Caco-2 (cell line): ENCODE measurements at regions not wholly inside any gene's neighbourhood (a gene's known extent, or its start where the extent isn't known, plus 50 kb on each side); places are given as distances from the start of the nearest gene placed in this dataset.

Source experiments
- BruUV-seq: library from RNA; stranded (reverse); fragments of 400-500 nt; replicated peaks from 2 replicates; lab custom pipeline; 2021; lab: Mats Ljungman, UMichigan
- CTCF ChIA-PET: fragments of 300-600 bp; sonication (Branson Sonifier 250); formaldehyde crosslinking; loops from one replicate; lab custom pipeline; 2022; ENCODE audit warnings: antibody characterized with exemption; lab: Charles Lee
- POLR2A ChIA-PET: fragments of 300-600 bp; sonication (Branson Sonifier 250); formaldehyde crosslinking; loops from one replicate; lab custom pipeline; 2022; ENCODE audit warnings: antibody characterized with exemption; lab: Charles Lee
- DNase-seq, 2 experiments: peaks; one replicate each; pipeline versions ENCODE4 v3.0.0 to v3.0.0-alpha.2; 2020 to 2022
- H3K27me3 ChIP-seq: replicated peaks from 2 replicates; pipeline ENCODE4 v1.6.0; 2011; ENCODE audit warnings: low read length; ENCODE audit not compliant: control insufficient read depth, insufficient read depth
- H3K36me3 ChIP-seq: 2 replicates; pipeline ENCODE4 v1.5.1; 2011; ENCODE audit warnings: low read length; ENCODE audit not compliant: control insufficient read depth, insufficient read depth
- H3K4me1 ChIP-seq: fragments of 250-450 bp; sonication (Bioruptor Pico); 2 replicates; pipeline ENCODE4 v1.5.1; 2020; ENCODE audit warnings: mild to moderate bottlenecking
- H3K4me3 ChIP-seq: 2 replicates; pipeline ENCODE4 v1.5.1; 2011; ENCODE audit warnings: low read depth, mild to moderate bottlenecking, control low read depth, low read length
- H3K9me3 ChIP-seq: fragments of 250-450 bp; sonication (Bioruptor Pico); 2 replicates; pipeline ENCODE4 v1.5.1; 2020; ENCODE audit warnings: mild to moderate bottlenecking, moderate library complexity
- H3K27ac Mint-ChIP-seq: one replicate; pipeline ENCODE4 v1.8.0; 2022; ENCODE audit warnings: mixed read lengths; ENCODE audit not compliant: unreplicated experiment
- H3K27me3 Mint-ChIP-seq: one replicate; pipeline ENCODE4 v1.8.0; 2022; ENCODE audit warnings: mixed read lengths; ENCODE audit not compliant: insufficient read depth, unreplicated experiment
- H3K36me3 Mint-ChIP-seq: one replicate; pipeline ENCODE4 v1.8.0; 2022; ENCODE audit warnings: mild to moderate bottlenecking, mixed read lengths; ENCODE audit not compliant: insufficient read depth, unreplicated experiment
- H3K4me1 Mint-ChIP-seq: one replicate; pipeline ENCODE4 v1.8.0; 2022; ENCODE audit warnings: low read depth, mixed read lengths; ENCODE audit not compliant: unreplicated experiment
- H3K4me3 Mint-ChIP-seq: one replicate; pipeline ENCODE4 v1.8.0; 2022; ENCODE audit warnings: mild to moderate bottlenecking, moderate library complexity, mixed read lengths; ENCODE audit not compliant: unreplicated experiment
- H3K9me3 Mint-ChIP-seq: one replicate; pipeline ENCODE4 v1.8.0; 2022; ENCODE audit warnings: mixed read lengths; ENCODE audit not compliant: unreplicated experiment
- CTCF ChIP-seq, 2 experiments: fragments of 200-600 bp in 1 of 2; IDR thresholded peaks; 1 replicate in 1 of 2; 2 replicates in 1 of 2; pipeline versions ENCODE4 v1.5.1 to v1.8.0; 2011 to 2022; ENCODE audit warnings: antibody characterized with exemption in 1 of 2, control low read depth in 1 of 2, inconsistent platforms in 1 of 2, low read depth in 1 of 2, low read length in 1 of 2, mild to moderate bottlenecking in 1 of 2, moderate library complexity in 1 of 2; ENCODE audit not compliant: insufficient read depth in 1 of 2, severe bottlenecking in 1 of 2, unreplicated experiment in 1 of 2
- intact Hi-C: fragments of 100-400 bp; cut with micrococcal nuclease; formaldehyde crosslinking; loops from one replicate; pipeline ENCODE4 v1.10.0; 2022; ENCODE audit not compliant: unreplicated experiment

- no peaks in the 10 kb centered on the region for H3K9me3 ChIP-seq
- intact Hi-C loops: no loop called here
- no peaks in the 10 kb centered on the region for H3K4me1 ChIP-seq
- Mint-ChIP-seq H3K27ac (no peak overlapping the region), H3K36me3 (no peaks in the 10 kb centered on the region), H3K4me1 (no peaks in the 10 kb centered on the region), H3K27me3 (no peaks in the 10 kb centered on the region), H3K9me3 (no peaks in the 10 kb centered on the region), H3K4me3 (no peak overlapping the region)
- DNase-seq: no peak
- H3K27me3 ChIP-seq: no peaks in the 10 kb centered on the region
- BruUV-seq: no TSS peak
- no peak for TF ChIP-seq CTCF (IDR thresholded peaks at IDR 0.05; ENCODE audit: insufficient read depth in 1 of 2, low read depth in 1 of 2, low read length in 1 of 2, severe bottlenecking in 1 of 2, unreplicated experiment in 1 of 2)
- H3K36me3 ChIP-seq: no peaks in the 10 kb centered on the region
- no peak overlapping the region for H3K4me3 ChIP-seq
- ChIA-PET CTCF (no interaction called here), POLR2A (no interaction called here)
Observed at GRCh38 chr3:72473156-72473555, 375.1 kb downstream of the SHQ1 start.

GRCh38 chr3:72470904-72471417 lies 377.3 kb downstream of the SHQ1 start:
- H3K36me3 ChIP-seq: no peaks in the 10 kb centered on the region
- H3K27me3 ChIP-seq: no peaks in the 10 kb centered on the region; the same call in 1 of the 2 replicates
- Mint-ChIP-seq H3K36me3 (no peaks in the 10 kb centered on the region), H3K27me3 (no peaks in the 10 kb centered on the region), H3K4me3 (no peak overlapping the region), H3K27ac (no peak overlapping the region), H3K9me3 (no peaks in the 10 kb centered on the region), H3K4me1 (no peaks in the 10 kb centered on the region)
- H3K4me3 ChIP-seq: no peak overlapping the region
- DNase-seq: no peak
- TF ChIP-seq CTCF (IDR thresholded peaks at IDR 0.05; ENCODE audit: insufficient read depth in 1 of 2, low read depth in 1 of 2, low read length in 1 of 2, severe bottlenecking in 1 of 2, unreplicated experiment in 1 of 2): no peak
- CTCF ChIA-PET: interaction anchor here (0.6 kb wide), 1 partner anchor 596 kb away, joined by 3 read pairs; no protein-coding TSS in a partner anchor
- no peaks in the 10 kb centered on the region for H3K4me1 ChIP-seq
- POLR2A ChIA-PET: no interaction called here
- intact Hi-C loops: no loop called here
- no peaks in the 10 kb centered on the region for H3K9me3 ChIP-seq
- no TSS peak for BruUV-seq

DNA sequence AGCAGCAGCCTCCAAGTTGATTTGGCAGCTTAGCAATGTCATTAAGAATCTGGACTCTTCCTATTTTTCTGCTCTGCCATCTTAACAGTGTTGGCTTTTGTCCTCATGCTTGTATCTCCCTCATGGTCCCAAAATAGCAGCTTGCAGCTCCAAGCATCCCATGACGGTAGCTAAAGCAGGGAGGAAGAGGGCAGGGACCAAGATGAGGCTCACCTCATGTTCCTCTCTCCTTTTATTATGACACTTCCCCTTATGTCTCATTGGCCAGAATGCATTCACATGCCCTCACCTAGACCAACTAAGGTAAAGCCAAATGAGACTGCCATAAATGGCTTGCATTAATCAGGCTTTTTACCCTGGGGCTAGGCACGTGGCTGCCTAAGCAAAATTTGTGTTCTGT lies 382.4 kb downstream of the SHQ1 start:
- Mint-ChIP-seq H3K4me3 (no peak overlapping the region), H3K36me3 (no peaks in the 10 kb centered on the region), H3K27me3 (peaks cover 3% of the 10 kb centered on the region), H3K9me3 (no peaks in the 10 kb centered on the region), H3K27ac (no peak overlapping the region), H3K4me1 (no peaks in the 10 kb centered on the region)
- Histone ChIP-seq H3K36me3 (no peaks in the 10 kb centered on the region), H3K4me1 (peaks cover 8% of the 10 kb centered on the region; the same call in 1 of the 2 replicates), H3K27me3 (no peaks in the 10 kb centered on the region; the same call in 1 of the 2 replicates), H3K4me3 (no peak overlapping the region), H3K9me3 (no peaks in the 10 kb centered on the region)
- ChIA-PET CTCF (no interaction called here), POLR2A (no interaction called here)
- TF ChIP-seq CTCF (IDR thresholded peaks at IDR 0.05; ENCODE audit: insufficient read depth in 1 of 2, low read depth in 1 of 2, low read length in 1 of 2, severe bottlenecking in 1 of 2, unreplicated experiment in 1 of 2): no peak
- intact Hi-C loops: no loop called here
- BruUV-seq: no TSS peak
- no peak for DNase-seq
